Fibroblast of lung (primary cell): ENCODE measurements at regions not wholly inside any gene's neighbourhood (a gene's known extent, or its start where the extent isn't known, plus 50 kb on each side); places are given as distances from the start of the nearest gene placed in this dataset.
"Not testable (repeated sequence)": the region's sequence is repeated elsewhere in the genome, so short reads cannot be mapped to it uniquely, and the experiment has no call there.

Source experiments
- DNase-seq, 2 donors: peaks; one replicate each; pipeline versions ENCODE4 v3.0.0 to v3.0.0-alpha.2; 2010; ENCODE audit warnings: low read depth in 2 of 2
- H2AFZ ChIP-seq: 2 replicates; pipeline ENCODE4 v1.5.1; 2012; ENCODE audit warnings: low read length, control low read depth, inconsistent platforms
- H3K27ac ChIP-seq: 2 replicates; pipeline ENCODE4 v1.5.1; 2011; ENCODE audit warnings: low read length, control low read depth; ENCODE audit not compliant: insufficient read depth
- H3K27me3 ChIP-seq: 2 replicates; pipeline ENCODE4 v1.5.1; 2011; ENCODE audit warnings: mild to moderate bottlenecking, low read length; ENCODE audit not compliant: control insufficient read depth, insufficient read depth
- H3K36me3 ChIP-seq: 2 replicates; pipeline ENCODE4 v1.5.1; 2011; ENCODE audit warnings: low read length; ENCODE audit not compliant: control insufficient read depth, insufficient read depth
- H3K4me1 ChIP-seq: 2 replicates; pipeline ENCODE4 v1.5.1; 2011; ENCODE audit warnings: low read length; ENCODE audit not compliant: control insufficient read depth, insufficient read depth; ENCODE audit errors: extremely low read depth
- H3K4me2 ChIP-seq: 2 replicates; pipeline ENCODE4 v1.5.1; 2011; ENCODE audit warnings: low read length, control low read depth; ENCODE audit not compliant: insufficient read depth; ENCODE audit errors: extremely low read depth
- H3K4me3 ChIP-seq, 4 experiments: fragments of 200-600 bp in 1 of 4; sonication (generic) in 1 of 4; replicated peaks in 1 of 4; 2 replicates each; pipeline ENCODE4 v1.5.1; 2011 to 2016; ENCODE audit warnings: low read length in 4 of 4, low read depth in 3 of 4, mild to moderate bottlenecking in 3 of 4, control low read depth in 2 of 4, inconsistent platforms in 1 of 4, mixed read lengths in 1 of 4; ENCODE audit not compliant: insufficient read depth in 1 of 4; ENCODE audit errors: control extremely low read depth in 1 of 4
- H3K79me2 ChIP-seq: 2 replicates; pipeline ENCODE4 v1.5.1; 2012; ENCODE audit warnings: mild to moderate bottlenecking, low read length, inconsistent platforms; ENCODE audit not compliant: control insufficient read depth, insufficient read depth
- H3K9ac ChIP-seq: 2 replicates; pipeline ENCODE4 v1.5.1; 2011; ENCODE audit warnings: mild to moderate bottlenecking, low read length, control low read depth; ENCODE audit not compliant: insufficient read depth
- H3K9me3 ChIP-seq: 2 replicates; pipeline ENCODE4 v1.5.1; 2012; ENCODE audit warnings: low read depth, low read length; ENCODE audit not compliant: control insufficient read depth, insufficient read depth
- H4K20me1 ChIP-seq: 2 replicates; pipeline ENCODE4 v1.5.1; 2011; ENCODE audit warnings: low read length; ENCODE audit not compliant: control insufficient read depth, insufficient read depth; ENCODE audit errors: extremely low read depth
- EZH2 ChIP-seq: IDR thresholded peaks from 2 replicates; pipeline ENCODE4 v1.5.1; 2012; ENCODE audit warnings: low read length, control low read depth, mild to moderate bottlenecking; ENCODE audit errors: missing control alignments
- TF ChIP-seq, protein P1 (sequence below), 2 donors: IDR thresholded peaks in 1 of 2; conservative IDR thresholded peaks in 1 of 2; 1 replicate in 1 of 2; 2 replicates in 1 of 2; pipeline ENCODE4 v1.5.1; 2011 to 2012; ENCODE audit warnings: low read length in 2 of 2, control low read depth in 1 of 2, inconsistent platforms in 1 of 2, low read depth in 1 of 2, mild to moderate bottlenecking in 1 of 2

DNA sequence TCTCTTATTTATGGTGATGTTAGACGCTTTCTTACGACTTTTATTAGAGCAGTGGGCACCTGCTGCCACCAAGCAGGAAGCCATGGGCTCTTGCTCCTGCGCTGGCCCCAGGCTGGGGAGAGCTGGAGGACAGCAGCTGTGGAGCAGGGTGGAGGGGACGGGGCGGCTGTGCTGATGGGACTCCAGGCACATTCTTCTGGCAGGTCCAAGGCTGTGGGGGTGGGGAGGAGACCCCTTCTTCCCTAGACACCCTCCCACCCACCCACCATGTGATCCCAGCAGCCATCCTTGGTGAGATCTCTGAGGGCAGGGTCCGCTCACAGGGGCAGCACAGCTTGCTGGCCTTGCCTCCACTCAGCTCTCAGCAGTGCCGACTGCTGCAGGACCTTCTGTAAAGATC is 192.6 kb upstream of the IRX4 start:
- TF ChIP-seq EZH2 = no peak
- TF ChIP-seq, protein P1, sequence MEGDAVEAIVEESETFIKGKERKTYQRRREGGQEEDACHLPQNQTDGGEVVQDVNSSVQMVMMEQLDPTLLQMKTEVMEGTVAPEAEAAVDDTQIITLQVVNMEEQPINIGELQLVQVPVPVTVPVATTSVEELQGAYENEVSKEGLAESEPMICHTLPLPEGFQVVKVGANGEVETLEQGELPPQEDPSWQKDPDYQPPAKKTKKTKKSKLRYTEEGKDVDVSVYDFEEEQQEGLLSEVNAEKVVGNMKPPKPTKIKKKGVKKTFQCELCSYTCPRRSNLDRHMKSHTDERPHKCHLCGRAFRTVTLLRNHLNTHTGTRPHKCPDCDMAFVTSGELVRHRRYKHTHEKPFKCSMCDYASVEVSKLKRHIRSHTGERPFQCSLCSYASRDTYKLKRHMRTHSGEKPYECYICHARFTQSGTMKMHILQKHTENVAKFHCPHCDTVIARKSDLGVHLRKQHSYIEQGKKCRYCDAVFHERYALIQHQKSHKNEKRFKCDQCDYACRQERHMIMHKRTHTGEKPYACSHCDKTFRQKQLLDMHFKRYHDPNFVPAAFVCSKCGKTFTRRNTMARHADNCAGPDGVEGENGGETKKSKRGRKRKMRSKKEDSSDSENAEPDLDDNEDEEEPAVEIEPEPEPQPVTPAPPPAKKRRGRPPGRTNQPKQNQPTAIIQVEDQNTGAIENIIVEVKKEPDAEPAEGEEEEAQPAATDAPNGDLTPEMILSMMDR (conservative IDR thresholded peaks at IDR 0.05 in 1 of 2, IDR thresholded peaks at IDR 0.05 in 1 of 2; ENCODE audit: low read depth in 1 of 2, low read length in 2 of 2) = no peak
- H3K4me3 ChIP-seq = no peak overlapping the region
- H3K4me1 ChIP-seq = no peaks in the 10 kb centered on the region
- no peak overlapping the region for H2AFZ ChIP-seq
- H3K9me3 ChIP-seq = no peaks in the 10 kb centered on the region
- H3K27ac ChIP-seq = no peak overlapping the region
- no peak for DNase-seq
- no peaks in the 10 kb centered on the region for H3K27me3 ChIP-seq
- no peaks in the 10 kb centered on the region for H4K20me1 ChIP-seq
- no peak overlapping the region for H3K4me2 ChIP-seq
- no peak overlapping the region for H3K9ac ChIP-seq
- H3K36me3 ChIP-seq = no peaks in the 10 kb centered on the region
- H3K79me2 ChIP-seq = no peaks in the 10 kb centered on the region

DNA sequence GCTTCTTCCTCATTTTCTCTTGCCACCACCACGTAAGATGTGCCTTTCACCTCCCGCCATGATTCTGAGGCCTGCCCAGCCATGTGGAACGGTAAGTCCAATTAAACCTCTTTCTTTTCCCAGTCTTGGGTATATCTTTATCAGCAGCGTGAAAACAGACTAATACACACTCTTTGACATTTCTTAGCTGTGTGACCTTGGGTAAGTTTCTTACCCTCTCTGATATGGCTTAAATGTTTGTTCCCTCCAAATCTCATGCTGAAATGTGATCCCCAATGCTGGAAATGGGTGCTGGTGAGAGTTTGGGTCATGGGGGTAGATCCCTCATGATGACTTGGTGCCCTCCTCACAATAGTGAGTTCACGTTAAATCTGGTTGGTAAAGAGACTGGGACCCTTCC is 188.8 kb upstream of the IRX4 start:
- Histone ChIP-seq H2AFZ (no peak overlapping the region), H3K9ac (no peak overlapping the region), H3K79me2 (no peaks in the 10 kb centered on the region), H3K27ac (no peak overlapping the region), H3K4me2 (no peak overlapping the region), H3K27me3 (no peaks in the 10 kb centered on the region), H3K4me3 (no peak overlapping the region), H3K36me3 (no peaks in the 10 kb centered on the region), H3K4me1 (no peaks in the 10 kb centered on the region), H3K9me3 (no peaks in the 10 kb centered on the region), H4K20me1 (no peaks in the 10 kb centered on the region)
- no peak for TF ChIP-seq EZH2
- TF ChIP-seq, protein P1 (conservative IDR thresholded peaks at IDR 0.05 in 1 of 2, IDR thresholded peaks at IDR 0.05 in 1 of 2; ENCODE audit: low read depth in 1 of 2, low read length in 2 of 2) = no peak
- no peak for DNase-seq

DNA sequence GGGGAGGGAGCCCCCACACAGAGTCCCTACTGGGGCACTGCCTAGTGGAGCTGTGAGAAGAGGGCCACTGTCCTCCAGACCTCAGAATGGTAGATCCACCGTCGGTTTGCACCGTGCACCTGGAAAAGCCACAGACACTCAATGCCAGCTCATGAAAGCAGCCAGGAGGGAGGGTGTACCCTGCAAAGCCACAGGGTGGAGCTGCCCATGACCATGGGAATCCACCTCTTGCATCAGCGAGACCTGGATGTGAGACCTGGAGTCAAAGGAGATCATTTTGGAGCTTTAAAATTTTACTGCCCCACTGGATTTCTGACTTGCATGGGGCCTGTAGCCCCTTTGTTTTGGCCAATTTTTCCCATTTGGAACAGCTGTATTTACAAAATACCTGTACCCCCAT is 188.1 kb upstream of the IRX4 start:
- H3K9ac ChIP-seq, H3K4me3 ChIP-seq, H3K27me3 ChIP-seq, H3K4me1 ChIP-seq, H3K27ac ChIP-seq, H3K4me2 ChIP-seq, H3K9me3 ChIP-seq, H2AFZ ChIP-seq, H4K20me1 ChIP-seq, H3K36me3 ChIP-seq, H3K79me2 ChIP-seq: not testable (repeated sequence)
- TF ChIP-seq, protein P1 (conservative IDR thresholded peaks at IDR 0.05 in 1 of 2, IDR thresholded peaks at IDR 0.05 in 1 of 2; ENCODE audit: low read depth in 1 of 2, low read length in 2 of 2) = peak in 1 of 2 donors; percentile 7
- DNase-seq = peak in 1 of 2 donors; percentile 44
